Epidermal melanocyte (primary cell): ENCODE measurements at regions not wholly inside any gene's neighbourhood (a gene's known extent, or its start where the extent isn't known, plus 50 kb on each side); places are given as distances from the start of the nearest gene placed in this dataset.
"Not testable (repeated sequence)": the region's sequence is repeated elsewhere in the genome, so short reads cannot be mapped to it uniquely, and the experiment has no call there.

Source experiments
- DNase-seq: peaks from one replicate; pipeline ENCODE4 v3.0.0; 2011; ENCODE audit warnings: low spot score; ENCODE audit not compliant: insufficient read length

DNA sequence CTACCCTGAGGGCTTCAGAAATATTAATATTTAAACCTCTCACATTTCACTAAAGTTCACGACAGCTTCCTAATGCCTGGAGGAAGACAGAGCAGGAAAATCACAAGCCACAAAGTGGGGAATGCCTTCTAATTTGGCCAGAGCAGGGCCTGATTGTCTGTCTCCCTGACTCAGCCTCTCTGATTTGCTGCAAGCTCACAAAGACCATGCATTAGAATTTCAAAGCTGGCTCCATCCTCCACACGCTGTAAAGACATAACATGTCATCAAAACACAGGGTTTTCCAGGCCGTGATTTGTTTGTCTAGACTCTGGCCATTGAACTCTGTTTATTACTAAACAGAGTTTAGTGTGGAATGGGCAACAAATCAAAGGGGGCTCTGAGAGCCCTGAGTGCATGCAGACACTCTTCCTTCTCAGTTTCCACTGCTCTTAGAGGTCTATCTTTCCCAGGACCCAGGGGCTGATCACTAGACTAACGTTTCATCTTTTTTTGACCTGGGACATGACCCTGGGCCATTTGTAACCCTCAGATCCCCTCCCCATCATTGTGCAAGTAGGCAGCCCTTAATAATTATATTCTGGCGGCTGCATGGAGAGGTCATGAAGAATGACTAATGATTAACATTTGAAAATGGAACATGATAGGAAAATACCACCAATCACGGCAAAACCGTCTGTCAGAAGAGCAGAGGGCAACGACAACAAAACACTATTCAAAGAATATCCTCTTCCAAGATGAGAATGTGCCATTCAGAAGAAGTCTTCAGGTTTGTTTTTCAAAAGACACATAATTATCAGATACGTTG is 140.2 kb downstream of the ENC1 start:
- no peak for DNase-seq

DNA sequence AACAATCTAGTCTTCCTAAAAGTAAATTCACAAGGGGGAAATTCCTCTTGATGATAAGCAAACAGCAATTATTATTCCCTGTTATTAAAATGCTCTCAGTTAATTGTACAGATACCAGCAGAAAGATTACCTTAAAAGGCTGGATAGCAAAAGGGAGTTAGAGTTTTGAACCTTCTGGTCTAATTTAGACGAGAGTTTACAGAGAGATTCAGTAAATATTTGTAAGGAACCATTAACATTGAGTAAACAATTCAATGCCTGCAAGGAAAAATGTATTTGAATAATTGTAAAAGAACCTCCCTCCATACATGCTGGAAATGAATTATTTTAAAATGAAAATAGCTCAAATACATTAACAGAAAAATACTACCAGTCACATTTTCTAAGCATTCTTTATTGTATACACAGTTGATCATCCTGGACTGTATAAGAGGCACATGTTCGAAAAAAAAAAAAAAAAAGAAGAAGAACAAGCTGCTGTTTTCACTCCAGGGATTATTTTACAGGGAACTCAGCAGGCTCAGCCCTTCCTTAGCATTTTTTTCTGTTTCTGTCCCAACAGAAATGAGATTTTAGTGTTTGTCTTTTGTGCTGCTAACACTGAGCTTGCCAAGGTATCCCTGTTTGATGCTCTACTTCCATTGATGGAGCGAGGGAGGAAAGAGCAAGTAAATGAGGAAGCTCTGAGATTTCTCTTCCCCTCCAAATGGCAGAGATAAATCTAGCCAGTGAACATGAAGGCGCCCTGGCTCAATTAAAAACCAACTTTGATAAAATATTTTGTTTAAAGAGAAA is 141.1 kb downstream of the ENC1 start:
- no peak for DNase-seq

- DNase-seq = no peak
Measured at GRCh38 chr5:74497706-74498105, 142.8 kb downstream of the ENC1 start.

GRCh38 chr5:74493411-74493810 is 147.1 kb downstream of the ENC1 start:
- DNase-seq = no peak

DNA sequence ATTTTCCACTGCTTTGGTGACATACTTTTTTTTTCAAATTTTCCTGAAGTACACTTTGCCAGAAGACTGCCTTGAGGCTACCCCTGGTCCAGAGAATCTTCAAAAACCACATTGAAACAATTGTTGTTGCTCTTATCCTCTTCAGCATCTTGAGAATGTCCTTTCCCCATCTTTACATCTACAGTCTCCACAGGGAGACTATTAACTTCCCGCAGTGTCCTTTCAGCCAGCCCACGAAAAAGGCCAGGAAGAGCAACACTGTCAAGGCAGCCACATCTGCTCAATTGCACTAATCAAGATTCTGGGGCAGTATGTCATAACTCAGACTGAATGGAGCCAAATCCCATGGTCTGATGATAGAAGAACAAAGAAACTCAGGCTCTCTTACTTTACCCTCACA is 148.3 kb downstream of the ENC1 start:
- DNase-seq = no peak

- DNase-seq = no peak
Measured at GRCh38 chr5:74491586-74491985, 148.9 kb downstream of the ENC1 start.

DNA sequence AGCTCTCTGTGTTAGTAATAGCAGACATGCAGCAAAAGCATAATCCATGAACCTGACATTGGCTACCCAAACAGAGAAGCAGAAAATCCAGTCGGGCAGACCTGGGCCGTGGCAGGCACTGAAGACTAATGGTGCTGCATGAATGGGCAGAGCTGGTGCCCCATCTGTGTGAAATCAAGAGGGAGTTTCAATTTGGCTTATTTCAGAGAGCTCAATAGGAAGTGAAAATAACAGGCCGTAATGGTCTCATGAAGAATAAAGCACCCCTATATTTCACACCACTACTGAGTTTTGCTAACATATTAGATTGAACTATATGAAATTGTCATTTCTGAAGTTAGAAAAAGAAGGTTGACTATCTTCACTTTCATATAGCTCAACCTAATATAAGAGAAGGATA is 149.7 kb downstream of the ENC1 start:
- DNase-seq = no peak

DNA sequence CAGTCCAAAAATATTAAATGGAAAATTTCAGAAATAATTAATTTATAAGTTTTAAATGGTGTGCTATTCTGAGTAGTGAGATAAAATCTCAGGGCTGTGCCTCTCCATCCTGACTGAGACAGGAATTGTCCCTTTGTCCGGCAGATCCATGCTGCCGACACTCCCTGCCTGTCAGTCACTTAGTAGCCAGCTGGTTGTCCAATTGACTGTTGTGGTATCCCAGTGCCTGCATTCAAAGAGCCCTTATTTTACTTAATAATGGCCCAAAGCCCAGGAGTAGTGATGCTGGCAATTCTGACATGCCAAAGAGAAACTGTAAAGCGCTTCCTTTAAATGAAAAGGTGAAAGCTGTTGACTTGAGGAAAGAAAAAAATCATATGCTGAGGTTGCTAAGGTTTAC is 157.5 kb downstream of the ENC1 start:
- no peak for DNase-seq

DNA sequence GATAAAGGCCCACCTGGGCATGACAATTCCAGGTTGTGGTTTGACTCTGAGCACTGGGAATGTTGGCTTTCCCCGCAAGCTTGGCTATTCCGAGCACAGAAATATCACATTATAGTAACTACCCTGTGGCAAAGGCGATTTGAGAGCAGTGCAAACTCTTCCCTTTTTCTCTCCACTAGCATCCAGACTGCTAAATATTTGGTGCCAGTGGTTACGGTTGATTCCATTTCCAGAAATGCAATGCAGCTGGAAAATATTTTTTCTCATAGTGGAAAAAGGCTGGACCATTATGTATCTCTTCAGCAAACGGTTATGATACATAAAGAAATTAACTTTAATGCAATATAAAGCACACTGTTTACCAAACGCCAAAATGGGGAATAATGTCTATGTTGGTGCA is 158.0 kb downstream of the ENC1 start:
- DNase-seq = no peak

- not testable (repeated sequence) for DNase-seq
Measured at GRCh38 chr5:74481357-74481756, 159.2 kb downstream of the ENC1 start.

DNA sequence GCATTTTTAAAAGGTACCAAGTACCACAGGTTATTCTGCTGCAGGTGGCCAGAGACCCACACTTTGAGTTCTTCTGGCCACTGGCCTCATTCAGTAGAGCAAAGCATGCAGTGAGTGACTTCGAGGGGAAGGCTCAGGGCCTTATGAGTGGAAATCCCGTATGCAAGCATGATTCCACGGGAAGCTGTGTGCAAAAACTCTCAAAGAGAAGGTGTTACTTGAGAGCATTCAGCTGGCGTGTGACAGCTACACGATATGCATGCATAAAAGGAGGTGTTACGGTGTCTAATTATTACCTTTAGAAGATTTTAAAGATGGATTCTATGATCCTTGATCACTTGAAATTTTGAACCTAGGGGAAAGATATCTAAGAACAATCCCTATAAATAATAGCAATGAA is 160.3 kb downstream of the ENC1 start:
- DNase-seq = no peak

DNA sequence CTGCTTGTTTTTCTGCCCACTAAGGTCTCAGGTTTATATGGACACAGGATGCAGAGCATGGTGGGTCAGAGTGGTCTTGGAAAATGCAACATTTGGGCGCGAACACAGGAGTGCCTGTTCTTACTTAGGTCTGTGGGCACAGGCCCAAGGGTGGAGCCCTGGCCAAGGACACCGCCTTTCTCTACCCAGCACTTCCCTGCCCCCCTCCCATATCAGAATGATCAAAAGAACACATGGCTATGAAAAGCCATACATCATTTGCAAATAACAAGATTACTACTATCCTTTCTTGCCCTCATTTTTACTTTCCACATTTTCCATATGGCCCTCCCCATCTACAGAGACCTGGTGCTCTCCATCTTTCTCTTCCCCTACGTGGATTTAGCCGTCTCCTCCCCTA is 162.2 kb downstream of the ENC1 start:
- no peak for DNase-seq

DNA sequence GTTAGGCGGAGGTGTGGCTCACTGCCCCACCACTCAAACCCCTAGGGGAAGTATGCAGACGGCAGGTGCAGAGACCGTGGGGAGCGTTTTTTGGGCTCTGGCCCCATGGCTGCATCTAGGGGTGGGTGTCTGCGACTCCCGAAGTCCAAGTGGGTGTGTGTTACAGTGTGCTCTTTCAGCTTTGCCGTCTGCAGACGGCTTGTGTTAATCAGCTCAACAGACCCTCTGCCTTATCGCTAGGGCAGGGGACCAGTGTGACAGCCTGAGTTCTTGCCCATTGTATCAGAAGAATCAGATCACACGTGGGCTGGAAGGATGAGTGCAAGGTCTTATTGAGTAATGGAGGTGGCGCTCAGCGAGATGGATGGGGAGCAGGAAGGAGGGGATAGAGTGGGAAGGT is 162.8 kb downstream of the ENC1 start:
- no peak for DNase-seq

GRCh38 chr5:74476819-74477453 is 163.6 kb downstream of the ENC1 start:
- no peak for DNase-seq

DNA sequence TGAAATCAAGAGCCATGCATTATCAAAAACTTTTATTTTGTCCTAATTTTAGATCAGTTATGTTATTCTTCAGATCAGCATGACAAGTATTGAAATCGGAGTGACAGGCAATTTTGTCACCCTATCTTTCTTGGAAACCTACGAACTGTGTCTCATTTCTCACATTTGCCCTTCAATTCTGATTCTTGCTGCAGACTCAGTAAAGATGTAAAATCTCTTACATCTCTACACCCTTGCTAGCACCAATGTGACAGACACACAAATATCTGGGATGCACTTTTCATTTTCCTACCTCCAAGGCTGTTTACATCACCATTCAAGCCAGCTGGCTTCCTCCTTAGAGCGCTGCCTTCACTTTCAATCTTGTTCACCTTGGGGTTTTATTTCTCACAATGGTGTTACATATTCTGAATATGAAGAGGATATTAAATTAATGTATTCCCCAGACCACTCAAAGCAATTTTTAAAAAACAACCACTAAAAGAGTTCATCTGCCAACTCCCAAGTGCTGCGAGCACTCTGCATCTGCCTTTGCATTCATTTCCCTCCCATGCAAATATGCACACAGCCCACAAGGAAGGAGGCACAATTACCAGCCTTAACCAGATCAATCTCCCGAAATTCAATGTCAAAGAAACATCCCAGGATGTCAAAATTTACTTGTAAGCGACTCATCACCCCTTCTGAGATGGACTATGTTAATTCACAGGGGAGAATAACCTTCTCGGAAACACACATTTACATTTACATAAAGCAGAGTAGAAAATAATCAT is 164.3 kb downstream of the ENC1 start:
- no peak for DNase-seq

DNA sequence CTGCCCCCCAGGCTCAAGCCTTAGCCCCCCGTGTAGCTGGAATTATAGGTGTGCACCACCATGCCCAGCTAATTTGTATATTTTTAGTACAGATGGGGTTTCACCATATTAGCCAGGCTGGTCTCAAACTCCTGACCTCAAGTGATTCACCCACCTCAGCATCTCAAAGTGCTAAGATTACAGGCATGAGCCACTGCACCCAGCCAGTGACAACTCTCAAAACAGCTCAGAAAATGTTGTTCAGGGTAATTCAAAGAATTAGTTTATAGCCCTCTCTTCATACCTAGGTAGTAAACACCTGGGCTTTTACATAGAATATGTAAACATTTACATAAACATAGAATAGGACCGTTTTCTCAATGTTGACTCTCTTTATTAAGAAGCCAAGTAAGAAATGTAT is 168.7 kb downstream of the ENC1 start:
- no peak for DNase-seq

DNA sequence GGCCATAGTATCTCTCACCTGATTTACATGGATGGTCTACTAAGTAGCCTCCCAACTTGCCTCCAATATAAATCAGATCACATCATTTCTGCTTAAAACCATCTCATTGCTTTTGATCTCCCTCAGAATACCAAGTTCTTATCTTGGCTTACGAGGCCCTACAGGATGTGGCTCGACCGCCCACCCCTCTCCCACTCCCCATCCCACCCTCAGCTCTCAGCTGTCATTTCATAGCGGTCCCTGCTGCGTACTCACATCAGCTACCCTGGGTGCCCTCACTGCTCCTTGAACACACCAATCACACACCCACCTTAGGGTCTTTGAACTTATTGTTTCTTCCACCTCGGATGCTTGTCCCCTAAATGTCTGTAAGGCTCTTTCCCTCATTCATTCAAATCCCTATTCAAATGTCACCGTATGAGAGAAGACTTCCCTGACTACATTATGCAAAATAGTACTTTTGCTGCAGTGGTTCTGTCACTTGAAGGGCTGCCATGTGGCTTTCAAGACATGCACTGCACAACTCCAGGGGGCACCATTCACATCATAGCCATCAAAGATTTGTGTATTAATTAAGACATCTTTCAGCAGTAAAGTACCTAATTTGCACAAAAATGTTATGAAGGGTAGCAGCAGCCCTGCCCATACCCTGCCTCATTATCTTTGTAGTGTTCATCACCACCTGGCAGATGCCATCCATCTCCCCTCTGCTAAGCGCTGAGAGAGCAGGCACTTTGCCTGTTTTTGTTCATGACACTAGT is 171.1 kb downstream of the ENC1 start:
- DNase-seq = no peak

- no peak for DNase-seq
Measured at GRCh38 chr5:74468421-74468820, 172.1 kb downstream of the ENC1 start.

DNA sequence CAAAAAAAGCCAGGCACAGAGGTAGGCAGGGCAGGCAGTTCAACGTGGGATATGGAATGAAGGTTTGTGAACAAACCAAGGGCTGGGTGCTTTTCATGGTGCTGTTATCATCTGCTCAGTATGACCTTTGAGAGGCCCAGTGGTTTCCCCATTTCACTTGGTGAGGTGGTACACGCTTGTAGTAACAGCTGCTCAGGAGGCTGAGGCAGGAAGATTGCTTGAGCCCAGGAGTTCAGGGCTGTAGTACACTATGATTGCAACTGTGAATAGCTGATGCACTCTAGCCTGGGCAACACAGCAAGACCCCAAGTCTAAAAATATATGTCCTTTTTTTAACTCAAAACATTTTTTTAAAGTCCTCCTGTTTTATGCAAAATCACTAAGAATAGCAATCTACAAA is 174.8 kb downstream of the ENC1 start:
- no peak for DNase-seq

DNA sequence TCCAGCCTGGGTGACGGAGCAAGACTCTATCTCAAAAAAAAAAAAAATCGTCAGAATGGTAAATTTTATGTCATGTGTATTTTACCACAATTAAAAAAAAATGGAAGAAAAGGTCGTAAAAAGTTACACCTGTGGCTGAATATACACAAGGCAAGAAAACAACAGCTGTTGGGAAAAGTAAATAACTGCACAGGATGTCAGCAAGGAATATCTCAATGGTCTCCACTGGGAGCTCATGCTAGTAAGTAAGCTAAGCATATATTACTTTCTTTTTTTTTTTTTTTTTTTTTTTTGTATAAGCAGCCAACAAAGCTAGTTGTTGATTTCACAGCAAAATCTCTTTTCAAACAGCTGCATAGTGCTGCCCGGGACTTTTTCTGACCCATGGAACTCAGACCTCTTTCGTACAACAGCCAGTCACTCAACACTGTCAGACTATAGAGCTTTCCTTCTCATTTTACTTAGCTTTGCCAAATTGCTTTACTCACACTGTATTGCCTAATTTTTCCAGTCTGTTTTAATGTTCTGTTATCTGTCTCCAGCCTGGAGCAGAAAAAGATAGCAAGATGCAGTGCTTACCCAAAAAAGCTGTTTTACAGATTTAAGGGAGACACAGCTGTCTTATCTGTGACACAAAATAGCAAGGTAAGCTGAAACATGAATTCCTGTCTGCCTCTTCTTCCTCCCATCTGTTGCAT is 175.9 kb downstream of the ENC1 start:
- no peak for DNase-seq
